ENCODE measurements at regions not wholly inside any gene's neighbourhood (a gene's known extent, or its start where the extent isn't known, plus 50 kb on each side); places are given as distances from the start of the nearest gene placed in this dataset.
"Not testable (repeated sequence)": the region's sequence is repeated elsewhere in the genome, so short reads cannot be mapped to it uniquely, and the experiment has no call there.

- ChIA-PET CTCF (no interaction called here), POLR2A (no interaction called here)
- no peak for DNase-seq (ENCODE audit: extremely low spot score)
- no peak for TF ChIP-seq CTCF (IDR thresholded peaks at IDR 0.05; ENCODE audit: control extremely low read depth, extremely low read depth, low read depth, missing control alignments)
Measured at GRCh38 chr17:31740611-31741082, 118.4 kb downstream of the COPRS start.

GRCh38 chr17:31738996-31739699, 119.9 kb downstream of the COPRS start:
- no peak for DNase-seq (ENCODE audit: extremely low spot score)
- ChIA-PET POLR2A (no interaction called here), CTCF (no interaction called here)
- TF ChIP-seq CTCF (IDR thresholded peaks at IDR 0.05; ENCODE audit: control extremely low read depth, extremely low read depth, low read depth, missing control alignments), result no peak

- CTCF ChIA-PET, result interaction anchor here (1.2 kb wide), 1 partner anchor 22 kb away, joined by 3 read pairs; no protein-coding TSS in a partner anchor
- no peak for DNase-seq (ENCODE audit: extremely low spot score)
- POLR2A ChIA-PET, result no interaction called here
- TF ChIP-seq CTCF (IDR thresholded peaks at IDR 0.05; ENCODE audit: control extremely low read depth, extremely low read depth, low read depth, missing control alignments), result no peak
Measured at GRCh38 chr17:31738488-31738887, 120.6 kb downstream of the COPRS start.

- DNase-seq (ENCODE audit: extremely low spot score), result no peak
- TF ChIP-seq CTCF (IDR thresholded peaks at IDR 0.05; ENCODE audit: control extremely low read depth, extremely low read depth, low read depth, missing control alignments), result no peak
- ChIA-PET CTCF (interaction anchor here (1.2 kb wide), 1 partner anchor 23 kb away, joined by 3 read pairs; no protein-coding TSS in a partner anchor), POLR2A (no interaction called here)
Measured at GRCh38 chr17:31738067-31738466, 121.0 kb downstream of the COPRS start.

GRCh38 chr17:31736855-31737625, 122.0 kb downstream of the COPRS start:
- no peak for DNase-seq (ENCODE audit: extremely low spot score)
- POLR2A ChIA-PET, result no interaction called here
- CTCF ChIA-PET, result no interaction called here
- TF ChIP-seq CTCF (IDR thresholded peaks at IDR 0.05; ENCODE audit: control extremely low read depth, extremely low read depth, low read depth, missing control alignments), result no peak

GRCh38 chr17:31733326-31733725, 125.7 kb downstream of the COPRS start:
- no peak for DNase-seq (ENCODE audit: extremely low spot score)
- no peak for TF ChIP-seq CTCF (IDR thresholded peaks at IDR 0.05; ENCODE audit: control extremely low read depth, extremely low read depth, low read depth, missing control alignments)
- ChIA-PET CTCF (no interaction called here), POLR2A (no interaction called here)

GRCh38 chr17:31731585-31732154, 127.4 kb downstream of the COPRS start:
- POLR2A ChIA-PET; DNase-seq (ENCODE audit: extremely low spot score); CTCF ChIA-PET: not testable (repeated sequence)

All from GM10248 (cell line).